ENCODE measurements at regions not wholly inside any gene's neighbourhood (a gene's known extent, or its start where the extent isn't known, plus 50 kb on each side); places are given as distances from the start of the nearest gene placed in this dataset.

DNA sequence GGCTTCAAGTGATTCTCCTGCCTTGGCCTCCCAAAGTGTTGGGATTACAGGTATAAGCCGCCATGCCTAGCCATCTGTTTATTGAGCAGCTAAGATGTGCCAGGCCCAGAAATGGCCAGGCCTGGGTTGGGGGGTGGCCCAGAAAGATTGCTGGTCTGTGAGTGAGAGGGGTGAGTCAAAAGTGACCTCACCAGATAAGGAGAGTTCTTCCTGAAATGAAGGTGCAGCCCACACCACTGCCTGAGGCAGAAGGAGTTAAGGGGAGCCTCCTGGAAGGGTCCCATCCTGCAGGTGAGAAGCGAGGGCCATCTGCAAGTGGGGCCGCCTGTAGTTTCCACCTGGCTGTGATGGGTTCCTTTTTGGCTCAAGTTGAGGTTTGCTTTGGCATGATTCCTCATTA, 96.9 kb upstream of the KLF4 start:
- no peak for TF ChIP-seq EZH2 (IDR thresholded peaks at IDR 0.05; ENCODE audit: low read length)
- TF ChIP-seq, protein P1, sequence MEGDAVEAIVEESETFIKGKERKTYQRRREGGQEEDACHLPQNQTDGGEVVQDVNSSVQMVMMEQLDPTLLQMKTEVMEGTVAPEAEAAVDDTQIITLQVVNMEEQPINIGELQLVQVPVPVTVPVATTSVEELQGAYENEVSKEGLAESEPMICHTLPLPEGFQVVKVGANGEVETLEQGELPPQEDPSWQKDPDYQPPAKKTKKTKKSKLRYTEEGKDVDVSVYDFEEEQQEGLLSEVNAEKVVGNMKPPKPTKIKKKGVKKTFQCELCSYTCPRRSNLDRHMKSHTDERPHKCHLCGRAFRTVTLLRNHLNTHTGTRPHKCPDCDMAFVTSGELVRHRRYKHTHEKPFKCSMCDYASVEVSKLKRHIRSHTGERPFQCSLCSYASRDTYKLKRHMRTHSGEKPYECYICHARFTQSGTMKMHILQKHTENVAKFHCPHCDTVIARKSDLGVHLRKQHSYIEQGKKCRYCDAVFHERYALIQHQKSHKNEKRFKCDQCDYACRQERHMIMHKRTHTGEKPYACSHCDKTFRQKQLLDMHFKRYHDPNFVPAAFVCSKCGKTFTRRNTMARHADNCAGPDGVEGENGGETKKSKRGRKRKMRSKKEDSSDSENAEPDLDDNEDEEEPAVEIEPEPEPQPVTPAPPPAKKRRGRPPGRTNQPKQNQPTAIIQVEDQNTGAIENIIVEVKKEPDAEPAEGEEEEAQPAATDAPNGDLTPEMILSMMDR (optimal IDR thresholded peaks at IDR 0.05 in 1 of 3, IDR thresholded peaks at IDR 0.05 in 1 of 3, conservative IDR thresholded peaks at IDR 0.05 in 1 of 3; ENCODE audit: extremely low read depth in 1 of 3, insufficient read depth in 2 of 3, low read length in 3 of 3), result no peak

Measured in keratinocyte (primary cell).